Nephron (organoid): ENCODE measurements at regions not wholly inside any gene's neighbourhood (a gene's known extent, or its start where the extent isn't known, plus 50 kb on each side); places are given as distances from the start of the nearest gene placed in this dataset.

ENCODE experiments used
- H3K27ac Mint-ChIP-seq, 3 experiments: 2 replicates each; pipeline ENCODE4 v1.8.0; 2020; ENCODE audit warnings: mixed read lengths in 3 of 3, mild to moderate bottlenecking in 2 of 3, moderate library complexity in 1 of 3
- H3K27me3 Mint-ChIP-seq: 2 replicates; pipeline ENCODE4 v1.8.0; 2021; ENCODE audit warnings: low read depth, mild to moderate bottlenecking, moderate library complexity, mixed read lengths
- H3K36me3 Mint-ChIP-seq: 2 replicates; pipeline ENCODE4 v1.8.0; 2020; ENCODE audit warnings: low read depth, mixed read lengths
- H3K4me1 Mint-ChIP-seq: 2 replicates; pipeline ENCODE4 v1.8.0; 2020; ENCODE audit warnings: mixed read lengths
- H3K4me3 Mint-ChIP-seq, 3 experiments: 2 replicates each; pipeline ENCODE4 v1.8.0; 2020; ENCODE audit warnings: mild to moderate bottlenecking in 3 of 3, mixed read lengths in 3 of 3, moderate library complexity in 2 of 3
- H3K9me3 Mint-ChIP-seq: 2 replicates; pipeline ENCODE4 v1.8.0; 2020; ENCODE audit warnings: mixed read lengths
- CTCF ChIP-seq, 3 experiments: fragments of 200-600 bp; sonication (generic); IDR thresholded peaks; one replicate each; pipeline ENCODE4 v1.5.0; 2021; ENCODE audit warnings: antibody characterized with exemption in 3 of 3; ENCODE audit not compliant: unreplicated experiment in 3 of 3

- H3K9me3 Mint-ChIP-seq, result no peaks in the 10 kb centered on the region
Observed at GRCh38 chr2:76193089-76193488, 482.4 kb upstream of the GCFC2 start.

DNA sequence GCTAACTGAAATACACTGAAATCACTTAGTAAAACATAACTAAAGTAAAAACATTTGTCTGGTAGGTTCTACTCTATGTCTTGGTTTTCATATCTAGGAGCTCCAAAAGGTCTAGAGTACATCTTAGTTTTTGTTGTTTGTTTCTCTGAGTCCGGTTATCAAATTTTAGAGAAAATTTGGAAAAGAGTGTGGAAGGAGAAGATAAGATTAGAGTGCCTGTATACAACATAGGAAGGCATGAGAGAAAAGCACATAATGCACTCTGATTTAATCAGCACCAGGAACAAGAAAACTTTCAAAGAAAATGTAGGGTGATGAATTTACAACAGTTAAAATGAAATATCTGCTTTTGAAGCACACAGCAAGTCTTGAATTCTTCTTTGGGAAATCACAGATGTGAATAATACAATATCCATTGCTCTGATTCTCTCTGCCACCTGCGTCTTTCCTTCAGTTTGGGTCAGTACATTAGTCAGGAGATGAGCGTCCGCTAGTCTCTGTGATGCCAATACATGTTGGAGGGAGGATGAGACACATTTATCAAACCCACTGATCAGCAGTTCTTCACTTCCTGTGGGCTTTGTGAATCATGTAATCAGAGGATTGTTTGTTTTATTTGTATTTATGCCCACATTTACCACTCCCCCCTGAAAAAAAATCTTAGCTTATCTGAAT lies 477.8 kb upstream of the GCFC2 start:
- no peak overlapping the region for H3K4me3 Mint-ChIP-seq
- H3K27me3 Mint-ChIP-seq, result no peaks in the 10 kb centered on the region
- TF ChIP-seq CTCF (IDR thresholded peaks at IDR 0.05; ENCODE audit: unreplicated experiment in 3 of 3), result no peak
- no peak overlapping the region for H3K27ac Mint-ChIP-seq
- no peaks in the 10 kb centered on the region for H3K4me1 Mint-ChIP-seq
- no peaks in the 10 kb centered on the region for H3K9me3 Mint-ChIP-seq
- no peaks in the 10 kb centered on the region for H3K36me3 Mint-ChIP-seq

More at GRCh38 chr2:76193089-76193488, 482.4 kb upstream of the GCFC2 start:
- Mint-ChIP-seq H3K27ac (no peak overlapping the region), H3K36me3 (no peaks in the 10 kb centered on the region), H3K4me3 (no peak overlapping the region), H3K27me3 (no peaks in the 10 kb centered on the region), H3K4me1 (no peaks in the 10 kb centered on the region)
- no peak for TF ChIP-seq CTCF (IDR thresholded peaks at IDR 0.05; ENCODE audit: unreplicated experiment in 3 of 3)

- no peaks in the 10 kb centered on the region for H3K36me3 Mint-ChIP-seq
- H3K4me3 Mint-ChIP-seq, result no peak overlapping the region
- H3K27me3 Mint-ChIP-seq, result no peaks in the 10 kb centered on the region
- no peaks in the 10 kb centered on the region for H3K4me1 Mint-ChIP-seq
- no peaks in the 10 kb centered on the region for H3K9me3 Mint-ChIP-seq
- no peak overlapping the region for H3K27ac Mint-ChIP-seq
- no peak for TF ChIP-seq CTCF (IDR thresholded peaks at IDR 0.05; ENCODE audit: unreplicated experiment in 3 of 3)
Observed at GRCh38 chr2:76187415-76187814, 476.7 kb upstream of the GCFC2 start.

DNA sequence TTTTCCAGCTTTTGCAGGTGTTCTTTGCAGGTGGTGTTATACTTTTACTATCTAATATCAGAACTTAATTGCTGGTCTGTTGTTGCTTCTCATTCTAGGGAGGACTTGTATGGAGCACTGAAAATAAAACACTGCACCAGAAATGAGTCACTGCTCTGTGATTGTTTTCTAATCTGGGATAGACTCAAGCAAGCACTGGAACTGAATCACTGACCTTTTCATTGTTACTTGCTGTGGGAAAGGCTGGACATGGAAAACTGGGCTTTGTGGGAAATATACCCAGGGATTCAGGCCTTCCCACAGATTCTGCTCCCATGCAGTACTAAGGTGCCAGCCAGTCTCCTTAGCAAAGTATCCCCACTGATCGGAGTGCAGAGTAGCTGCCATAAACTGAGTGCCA lies 470.0 kb upstream of the GCFC2 start:
- Mint-ChIP-seq H3K36me3 (no peaks in the 10 kb centered on the region), H3K27ac (no peak overlapping the region), H3K4me1 (no peaks in the 10 kb centered on the region), H3K4me3 (no peak overlapping the region), H3K9me3 (peaks cover 30% of the 10 kb centered on the region), H3K27me3 (no peaks in the 10 kb centered on the region)
- no peak for TF ChIP-seq CTCF (IDR thresholded peaks at IDR 0.05; ENCODE audit: unreplicated experiment in 3 of 3)

- Mint-ChIP-seq H3K27me3 (no peaks in the 10 kb centered on the region), H3K9me3 (peaks cover 48% of the 10 kb centered on the region), H3K36me3 (no peaks in the 10 kb centered on the region), H3K27ac (no peak overlapping the region), H3K4me3 (no peak overlapping the region), H3K4me1 (no peaks in the 10 kb centered on the region)
- no peak for TF ChIP-seq CTCF (IDR thresholded peaks at IDR 0.05; ENCODE audit: unreplicated experiment in 3 of 3)
Observed at GRCh38 chr2:76178610-76179009, 467.9 kb upstream of the GCFC2 start.

- H3K4me1 Mint-ChIP-seq, result no peaks in the 10 kb centered on the region
- H3K4me3 Mint-ChIP-seq, result no peak overlapping the region
- H3K27ac Mint-ChIP-seq, result no peak overlapping the region
- no peaks in the 10 kb centered on the region for H3K27me3 Mint-ChIP-seq
- H3K9me3 Mint-ChIP-seq, result peaks cover 59% of the 10 kb centered on the region
- TF ChIP-seq CTCF (IDR thresholded peaks at IDR 0.05; ENCODE audit: unreplicated experiment in 3 of 3), result no peak
- H3K36me3 Mint-ChIP-seq, result no peaks in the 10 kb centered on the region
Observed at GRCh38 chr2:76175295-76175694, 464.6 kb upstream of the GCFC2 start.
